GM21526 (cell line): ENCODE measurements at regions not wholly inside any gene's neighbourhood (a gene's known extent, or its start where the extent isn't known, plus 50 kb on each side); places are given as distances from the start of the nearest gene placed in this dataset.

ENCODE experiments used
- ATAC-seq: cut with Tn5 transposase; IDR thresholded peaks from one replicate; pipeline ENCODE4 v1.9.1; 2021; ENCODE audit warnings: moderate library complexity; ENCODE audit not compliant: unreplicated experiment, low FRiP score

GRCh38 chr4:121439669-121440068 lies 58.9 kb upstream of the QRFPR start:
- no peak for ATAC-seq
